NCI-H774 (cell line): ENCODE measurements at regions not wholly inside any gene's neighbourhood (a gene's known extent, or its start where the extent isn't known, plus 50 kb on each side); places are given as distances from the start of the nearest gene placed in this dataset.
A peak's percentile ranks its signal among the peaks of the same experiment; 100 is the strongest.

Experiments used
- DNase-seq: peaks from one replicate; lab custom pipeline; 2025; lab: John Stamatoyannopoulos, UW

DNA sequence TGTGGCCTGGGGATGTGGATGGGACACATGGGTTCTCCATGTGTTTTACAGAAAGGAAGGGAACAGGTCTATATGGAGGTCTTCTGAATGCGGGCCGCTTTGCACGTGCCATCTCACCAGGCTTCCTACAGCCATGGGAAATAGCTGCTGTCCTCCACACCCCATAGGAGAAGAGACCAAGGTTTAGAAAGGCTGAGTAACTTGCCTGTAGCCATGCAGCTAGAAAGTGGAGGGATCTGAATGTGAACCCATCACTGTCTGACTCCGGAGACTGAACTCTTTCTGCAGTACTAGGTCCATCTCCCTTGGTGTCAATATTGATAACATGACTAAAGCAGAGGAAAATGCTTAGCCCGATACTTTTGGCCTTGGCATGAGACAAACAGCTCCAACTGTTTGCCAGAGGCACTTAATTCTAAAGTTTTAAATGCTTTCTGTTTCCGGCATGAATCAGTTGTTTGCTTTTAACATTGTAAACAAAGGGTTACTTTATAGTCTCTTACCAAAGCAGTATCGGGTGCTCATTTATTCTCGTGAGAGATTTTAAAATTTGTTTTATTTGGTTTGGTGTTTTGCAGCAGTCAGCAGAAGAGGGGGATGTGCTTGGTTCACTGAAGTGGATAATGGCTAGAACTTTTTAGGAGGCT, 64.8 kb upstream of the LOXL4 start:
- no peak for DNase-seq

DNA sequence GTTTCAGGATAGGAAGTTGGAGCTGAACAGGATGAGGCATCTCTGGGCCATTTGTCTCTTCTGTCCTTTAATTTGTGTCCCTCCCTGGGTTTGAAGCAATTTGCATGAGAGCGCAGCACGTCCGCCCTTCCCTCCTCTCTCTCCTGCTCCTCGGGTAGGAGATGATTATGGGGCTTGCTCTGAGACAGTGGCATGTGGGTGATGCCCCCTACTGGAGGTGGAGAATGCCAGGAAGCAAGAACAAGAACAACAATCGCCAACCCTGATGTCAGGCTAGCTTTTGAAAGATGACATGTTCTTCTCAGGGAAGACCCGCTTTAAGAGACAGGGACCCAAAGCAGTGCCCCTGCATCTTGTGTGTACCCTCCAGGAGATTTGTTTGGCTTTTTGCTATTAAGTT, 63.9 kb upstream of the LOXL4 start:
- no peak for DNase-seq

DNA sequence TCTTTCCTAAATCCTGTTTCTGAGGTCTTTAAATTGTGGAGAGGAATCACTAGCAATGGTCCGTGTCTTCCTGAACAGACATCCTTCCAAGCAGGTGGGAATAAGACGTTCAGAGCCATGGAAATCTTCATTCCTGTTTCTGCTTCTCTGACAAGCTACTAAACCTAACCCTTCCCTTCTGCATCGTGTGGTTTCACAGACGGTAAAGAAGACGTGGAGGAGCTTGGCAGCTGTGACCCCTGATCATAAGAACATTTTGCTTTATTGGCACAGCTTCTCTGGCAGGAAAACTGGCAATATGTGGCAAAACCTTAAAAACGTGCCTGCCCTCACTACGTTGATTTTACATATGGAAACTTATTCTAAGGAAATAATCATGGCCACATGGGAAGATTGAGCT, 63.0 kb upstream of the LOXL4 start:
- DNase-seq: no peak

DNA sequence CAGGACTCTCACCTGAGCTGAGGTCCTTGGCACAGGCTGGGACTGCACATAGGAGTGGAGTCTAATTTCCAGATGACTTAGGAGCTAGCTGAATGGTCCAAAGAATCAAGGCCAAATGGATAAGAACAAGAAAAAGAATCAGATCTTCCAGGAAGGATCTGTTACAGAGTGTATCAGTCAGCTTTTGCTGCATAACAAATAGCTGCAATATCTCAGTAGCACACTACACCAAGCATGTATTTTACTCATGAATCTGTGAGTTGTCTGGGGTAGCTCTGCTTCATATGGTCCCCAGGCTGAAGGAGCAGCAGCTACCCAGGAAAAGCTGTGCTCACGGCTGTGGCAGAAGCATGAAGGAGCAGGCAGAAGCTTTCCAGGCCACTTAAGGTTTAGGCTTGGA, 60.6 kb upstream of the LOXL4 start:
- DNase-seq: no peak

DNA sequence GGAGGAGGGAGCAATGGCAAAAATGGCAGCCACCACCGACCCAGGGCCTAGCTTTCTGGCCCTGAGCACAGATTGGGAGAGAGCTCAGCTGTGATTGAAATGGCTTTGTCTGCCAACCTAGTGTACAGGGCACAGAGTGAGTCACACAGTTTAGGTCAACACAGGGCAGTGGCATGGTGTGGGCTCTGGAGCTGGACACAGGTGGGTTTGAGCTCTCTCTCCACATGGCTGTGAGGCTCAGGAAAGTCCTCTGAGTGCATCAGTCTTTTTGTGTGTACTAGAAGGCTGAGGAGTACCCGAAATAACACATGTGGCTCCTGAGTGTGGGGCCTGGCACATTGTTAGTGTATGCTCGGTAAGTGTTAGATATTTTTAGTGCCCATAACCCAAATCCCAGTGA, 60.2 kb upstream of the LOXL4 start:
- no peak for DNase-seq

DNA sequence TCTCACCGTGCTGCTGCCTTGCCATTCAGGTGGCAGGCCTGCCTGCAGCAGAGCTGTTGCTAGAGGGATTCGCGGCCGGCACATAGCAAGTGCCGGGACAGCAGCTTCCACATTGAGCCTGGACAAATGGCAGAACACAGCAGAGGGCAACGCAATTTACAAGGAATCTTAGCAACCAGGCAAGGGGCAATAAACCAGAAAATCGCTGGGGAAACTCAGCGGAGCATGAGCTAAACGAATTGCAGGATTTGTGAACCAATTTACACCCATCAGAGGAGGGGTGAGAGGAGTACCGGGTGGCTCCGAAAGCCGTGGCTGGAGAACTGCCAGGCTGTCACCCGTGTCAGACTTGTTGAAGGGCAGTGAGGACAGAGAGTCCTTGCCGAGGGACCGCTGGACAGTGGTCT, 58.6 kb upstream of the LOXL4 start:
- DNase-seq: no peak

DNA sequence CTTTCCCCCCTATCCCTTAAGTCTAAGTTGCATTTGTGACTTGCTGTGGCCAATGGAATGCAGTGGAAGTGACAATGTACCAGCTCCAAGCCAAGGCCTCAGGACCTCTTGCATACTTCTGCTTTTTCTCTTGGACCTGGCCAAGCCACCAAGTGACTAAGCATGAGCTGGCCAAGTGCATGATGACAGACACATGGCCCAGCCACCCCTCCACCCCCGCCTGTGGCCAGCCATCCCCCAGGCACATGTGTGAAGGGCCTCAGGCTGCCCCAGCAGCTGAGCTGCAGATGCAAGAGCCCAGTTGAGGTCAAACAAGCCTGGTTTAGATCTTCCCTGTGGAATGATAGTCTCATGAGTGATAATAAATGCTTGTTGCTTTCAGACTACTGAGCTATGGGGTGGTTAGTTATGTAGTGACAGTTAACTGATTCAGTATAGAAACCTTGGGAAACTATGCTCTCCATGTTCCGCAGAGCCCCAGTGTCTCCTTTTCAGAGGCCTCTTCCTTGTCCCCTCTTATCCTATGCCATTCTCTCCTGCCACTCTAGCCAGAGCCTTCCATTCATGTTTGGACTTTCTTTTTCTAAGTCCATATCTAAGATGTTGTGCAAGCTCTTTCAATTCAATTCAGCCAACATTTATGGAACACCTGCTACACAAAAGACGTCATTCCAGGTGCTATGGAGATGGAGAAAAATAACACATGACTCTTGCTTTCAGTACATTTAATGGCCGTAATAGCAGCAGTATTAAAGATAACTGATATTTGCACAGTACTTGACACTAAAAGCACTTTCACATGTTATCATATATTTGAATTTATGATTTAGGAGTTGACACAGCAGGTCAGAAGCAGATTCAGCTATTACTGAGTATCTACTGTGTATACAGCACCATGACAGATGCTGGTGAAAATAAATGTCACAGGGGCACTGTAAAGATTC, 55.5 kb upstream of the LOXL4 start:
- peak; percentile 34 for DNase-seq

DNA sequence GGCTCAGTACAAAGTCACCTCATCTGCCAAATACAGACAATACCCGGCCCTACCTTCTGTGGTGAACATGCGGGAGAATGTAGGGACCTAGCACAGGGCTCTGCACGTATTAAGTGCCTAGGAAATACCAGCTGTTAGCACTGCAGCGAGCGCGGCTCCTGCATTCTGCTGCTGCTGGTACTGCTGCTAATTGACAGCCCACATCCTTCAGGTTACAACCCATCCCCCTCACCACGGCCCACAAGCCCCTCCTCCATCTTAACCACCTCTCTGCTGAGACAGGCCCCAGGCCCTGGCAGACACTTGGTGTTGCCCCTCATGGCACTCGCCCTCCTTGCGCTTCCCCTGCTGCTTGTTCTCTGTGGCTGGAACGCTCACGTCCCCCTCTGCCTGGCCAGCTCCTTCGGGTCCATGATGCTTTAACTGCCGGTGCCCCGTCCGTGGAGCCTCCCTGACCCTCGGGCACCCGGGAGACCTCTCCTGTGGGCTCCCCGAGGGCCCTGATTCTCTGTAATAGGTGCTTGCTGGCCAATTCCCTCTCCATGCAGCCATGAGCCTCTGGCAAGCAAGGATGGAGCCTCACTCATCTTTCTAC, 53.3 kb upstream of the LOXL4 start:
- DNase-seq: no peak

DNA sequence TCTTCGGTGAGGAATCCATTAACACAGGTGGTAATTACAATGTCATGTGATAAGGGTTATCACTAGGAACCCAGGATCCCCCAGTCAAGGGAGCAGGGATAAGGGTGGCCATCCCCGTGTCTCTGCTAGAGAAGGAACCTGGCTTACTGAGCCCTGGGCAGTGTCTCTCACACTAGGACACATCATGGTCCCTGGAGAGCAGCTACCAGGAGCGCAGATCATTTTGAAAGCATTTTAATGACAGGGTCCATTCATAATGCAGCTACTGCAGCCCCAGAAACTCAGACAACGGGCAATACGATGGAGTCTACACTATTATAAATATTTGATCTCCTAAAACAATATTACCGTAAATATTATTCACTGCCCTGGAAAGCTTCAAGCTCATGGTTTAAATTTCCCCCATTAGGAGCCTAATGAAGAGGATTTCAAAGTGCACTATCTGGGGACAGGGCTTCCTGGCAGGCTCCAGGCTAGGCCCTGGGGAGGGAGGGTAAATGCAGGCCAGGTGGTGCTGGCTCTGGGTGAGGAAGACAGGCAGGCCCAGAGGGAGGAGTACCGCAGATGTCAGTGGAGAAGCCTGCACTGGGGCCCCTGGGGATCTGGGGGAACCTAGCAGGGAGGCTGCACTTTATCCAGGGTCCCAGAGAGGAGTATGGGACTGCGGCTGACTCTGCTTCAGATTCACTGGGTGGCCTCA, 52.6 kb upstream of the LOXL4 start:
- no peak for DNase-seq

DNA sequence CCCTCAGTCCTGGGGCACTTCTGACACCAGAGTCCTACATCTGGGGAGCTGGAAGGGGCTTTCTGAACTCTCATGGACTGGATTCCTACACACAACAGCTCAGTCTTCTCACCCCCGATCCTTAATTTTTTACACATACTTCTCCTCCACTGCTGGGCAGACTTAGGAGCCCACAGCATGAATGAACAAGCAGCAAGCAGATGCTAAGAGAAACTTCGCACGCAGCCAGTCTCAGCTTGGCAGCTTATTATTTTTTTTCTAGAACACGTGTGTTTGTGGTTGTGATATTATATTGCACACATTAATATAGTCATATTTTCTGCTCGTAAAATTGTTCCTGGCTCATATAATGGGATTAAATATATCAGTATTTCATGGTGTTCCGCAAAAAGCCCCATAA, 50.9 kb upstream of the LOXL4 start:
- no peak for DNase-seq
